ENCODE measurements at regions not wholly inside any gene's neighbourhood (a gene's known extent, or its start where the extent isn't known, plus 50 kb on each side); places are given as distances from the start of the nearest gene placed in this dataset.
"Not testable (repeated sequence)": the region's sequence is repeated elsewhere in the genome, so short reads cannot be mapped to it uniquely, and the experiment has no call there.

- no peak overlapping the region for H3K4me3 ChIP-seq (ENCODE audit: low read depth, low read length, poor library complexity, severe bottlenecking)
- TF ChIP-seq CTCF (conservative IDR thresholded peaks at IDR 0.05; ENCODE audit: low read length) = no peak
- no peak for TF ChIP-seq EZH2phosphoT487 (IDR thresholded peaks at IDR 0.05; ENCODE audit: borderline replicate concordance, low read depth, low read length)
- no TSS peak for BruUV-seq (replicated peaks)
- no peak overlapping the region for H3K4me2 ChIP-seq (ENCODE audit: low read length)
- H3K36me3 ChIP-seq (ENCODE audit: insufficient read depth, low read length) = no peaks in the 10 kb centered on the region
- intact Hi-C loops (cut with micrococcal nuclease; ENCODE audit: unreplicated experiment) = no loop called here
- ChIA-PET POLR2A (no interaction called here), CTCF (ENCODE audit: unreplicated experiment) (no interaction called here)
- H3K9me2 ChIP-seq (ENCODE audit: insufficient read depth, low read length) = no peaks in the 10 kb centered on the region
- no peaks in the 10 kb centered on the region for H3K4me1 ChIP-seq (ENCODE audit: insufficient read depth, low read length, poor library complexity, severe bottlenecking)
- H4K20me1 ChIP-seq (ENCODE audit: insufficient read depth, low read length) = no peaks in the 10 kb centered on the region
- H3K9me3 ChIP-seq (ENCODE audit: low read length) = no peaks in the 10 kb centered on the region
- H3K79me2 ChIP-seq (ENCODE audit: insufficient read depth, low read depth, low read length) = no peaks in the 10 kb centered on the region
- no peak overlapping the region for H2AFZ ChIP-seq (ENCODE audit: low read length)
- no peak overlapping the region for H3K27ac ChIP-seq (ENCODE audit: low read depth, low read length, poor library complexity, severe bottlenecking)
- DNase-seq (ENCODE audit: low spot score) = no peak
Observed at GRCh38 chr5:53298841-53299240, 181.6 kb upstream of the FST start.

- no peak for DNase-seq (ENCODE audit: low spot score)
- no peaks in the 10 kb centered on the region for H3K9me3 ChIP-seq (ENCODE audit: low read length)
- no peak overlapping the region for H2AFZ ChIP-seq (ENCODE audit: low read length)
- H4K20me1 ChIP-seq (ENCODE audit: insufficient read depth, low read length) = no peaks in the 10 kb centered on the region
- no TSS peak for BruUV-seq (replicated peaks)
- ChIA-PET CTCF (ENCODE audit: unreplicated experiment) (no interaction called here), POLR2A (no interaction called here)
- intact Hi-C loops (cut with micrococcal nuclease; ENCODE audit: unreplicated experiment) = no loop called here
- H3K9me2 ChIP-seq (ENCODE audit: insufficient read depth, low read length) = no peaks in the 10 kb centered on the region
- no peaks in the 10 kb centered on the region for H3K4me1 ChIP-seq (ENCODE audit: insufficient read depth, low read length, poor library complexity, severe bottlenecking)
- H3K4me3 ChIP-seq (ENCODE audit: low read depth, low read length, poor library complexity, severe bottlenecking) = no peak overlapping the region
- H3K27ac ChIP-seq (ENCODE audit: low read depth, low read length, poor library complexity, severe bottlenecking) = no peak overlapping the region
- no peak for TF ChIP-seq EZH2phosphoT487 (IDR thresholded peaks at IDR 0.05; ENCODE audit: borderline replicate concordance, low read depth, low read length)
- TF ChIP-seq CTCF (conservative IDR thresholded peaks at IDR 0.05; ENCODE audit: low read length) = no peak
- H3K36me3 ChIP-seq (ENCODE audit: insufficient read depth, low read length) = no peaks in the 10 kb centered on the region
- no peak overlapping the region for H3K4me2 ChIP-seq (ENCODE audit: low read length)
- H3K79me2 ChIP-seq (ENCODE audit: insufficient read depth, low read depth, low read length) = no peaks in the 10 kb centered on the region
Observed at GRCh38 chr5:53302529-53302928, 177.9 kb upstream of the FST start.

GRCh38 chr5:53303105-53303504 is 177.3 kb upstream of the FST start:
- TF ChIP-seq EZH2phosphoT487 (IDR thresholded peaks at IDR 0.05; ENCODE audit: borderline replicate concordance, low read depth, low read length) (no peak), CTCF (conservative IDR thresholded peaks at IDR 0.05; ENCODE audit: low read length) (no peak)
- CTCF ChIA-PET (ENCODE audit: unreplicated experiment) = no interaction called here
- intact Hi-C loops (cut with micrococcal nuclease; ENCODE audit: unreplicated experiment) = no loop called here
- Histone ChIP-seq H3K9me3 (ENCODE audit: low read length) (no peaks in the 10 kb centered on the region), H3K4me1 (ENCODE audit: insufficient read depth, low read length, poor library complexity, severe bottlenecking) (no peaks in the 10 kb centered on the region), H3K4me3 (ENCODE audit: low read depth, low read length, poor library complexity, severe bottlenecking) (no peak overlapping the region), H4K20me1 (ENCODE audit: insufficient read depth, low read length) (no peaks in the 10 kb centered on the region), H3K9me2 (ENCODE audit: insufficient read depth, low read length) (no peaks in the 10 kb centered on the region), H3K36me3 (ENCODE audit: insufficient read depth, low read length) (no peaks in the 10 kb centered on the region), H3K79me2 (ENCODE audit: insufficient read depth, low read depth, low read length) (no peaks in the 10 kb centered on the region), H3K27ac (ENCODE audit: low read depth, low read length, poor library complexity, severe bottlenecking) (no peak overlapping the region), H2AFZ (ENCODE audit: low read length) (no peak overlapping the region), H3K4me2 (ENCODE audit: low read length) (no peak overlapping the region)
- no peak for DNase-seq (ENCODE audit: low spot score)
- no TSS peak for BruUV-seq (replicated peaks)
- POLR2A ChIA-PET = no interaction called here

- H3K9me3 ChIP-seq (ENCODE audit: low read length); H3K36me3 ChIP-seq (ENCODE audit: insufficient read depth, low read length); H3K9me2 ChIP-seq (ENCODE audit: insufficient read depth, low read length); H3K27ac ChIP-seq (ENCODE audit: low read depth, low read length, poor library complexity, severe bottlenecking); H3K4me3 ChIP-seq (ENCODE audit: low read depth, low read length, poor library complexity, severe bottlenecking); H3K4me2 ChIP-seq (ENCODE audit: low read length); H3K79me2 ChIP-seq (ENCODE audit: insufficient read depth, low read depth, low read length); H4K20me1 ChIP-seq (ENCODE audit: insufficient read depth, low read length); intact Hi-C loops (cut with micrococcal nuclease; ENCODE audit: unreplicated experiment); H3K4me1 ChIP-seq (ENCODE audit: insufficient read depth, low read length, poor library complexity, severe bottlenecking); CTCF ChIA-PET (ENCODE audit: unreplicated experiment); DNase-seq (ENCODE audit: low spot score); BruUV-seq (replicated peaks); H2AFZ ChIP-seq (ENCODE audit: low read length): not testable (repeated sequence)
- POLR2A ChIA-PET = interaction anchor here (0.6 to 1.0 kb wide), 3 partner anchors 10 to 1062 kb away, joined by 3 to 5 read pairs (median 4); no protein-coding TSS in a partner anchor
Observed at GRCh38 chr5:53305316-53305715, 175.1 kb upstream of the FST start.

Measured in OCI-LY7 (cell line).